Loucy (cell line): ENCODE measurements at regions not wholly inside any gene's neighbourhood (a gene's known extent, or its start where the extent isn't known, plus 50 kb on each side); places are given as distances from the start of the nearest gene placed in this dataset.

ENCODE experiments used
- H2AFZ ChIP-seq: fragments of 200-600 bp; sonication (generic); 2 replicates; pipeline ENCODE4 v1.6.0; 2016; ENCODE audit warnings: antibody characterized with exemption, mild to moderate bottlenecking, low read length, moderate library complexity
- H3F3A ChIP-seq: fragments of 200-600 bp; 2 replicates; pipeline ENCODE4 v1.6.0; 2016; ENCODE audit warnings: antibody characterized with exemption, low read depth, mild to moderate bottlenecking
- H3K27me3 ChIP-seq: fragments of 200-600 bp; sonication (generic); 2 replicates; pipeline ENCODE4 v1.6.1; 2014; ENCODE audit warnings: low read length, mild to moderate bottlenecking; ENCODE audit not compliant: insufficient read depth, poor library complexity, severe bottlenecking
- H3K36me3 ChIP-seq: fragments of 200-600 bp; sonication (generic); 2 replicates; pipeline ENCODE4 v1.6.1; 2016; ENCODE audit warnings: low read length; ENCODE audit not compliant: insufficient read depth
- H3K4me1 ChIP-seq: fragments of 200-600 bp; sonication (generic); 2 replicates; pipeline ENCODE4 v1.5.1; 2014; ENCODE audit warnings: low read length, mild to moderate bottlenecking; ENCODE audit not compliant: insufficient read depth, poor library complexity, severe bottlenecking
- H3K4me2 ChIP-seq: fragments of 200-600 bp; sonication (generic); 2 replicates; pipeline ENCODE4 v1.6.0; 2014; ENCODE audit warnings: antibody characterized with exemption, low read length, low read depth, mild to moderate bottlenecking; ENCODE audit not compliant: poor library complexity, severe bottlenecking
- H3K4me3 ChIP-seq: fragments of 200-600 bp; sonication (generic); 2 replicates; pipeline ENCODE4 v1.5.1; 2014; ENCODE audit warnings: low read length, mild to moderate bottlenecking, mixed read lengths; ENCODE audit not compliant: poor library complexity, severe bottlenecking
- H3K79me2 ChIP-seq: fragments of 200-600 bp; sonication (generic); 2 replicates; pipeline ENCODE4 v1.6.1; 2014; ENCODE audit warnings: low read length; ENCODE audit not compliant: insufficient read depth
- H3K9ac ChIP-seq: fragments of 200-600 bp; sonication (generic); 2 replicates; pipeline ENCODE4 v1.6.0; 2014; ENCODE audit warnings: mild to moderate bottlenecking, low read depth, low read length, moderate library complexity; ENCODE audit not compliant: poor library complexity, severe bottlenecking
- H3K9me2 ChIP-seq: fragments of 200-600 bp; sonication (generic); replicated peaks from 2 replicates; pipeline ENCODE4 v1.6.1; 2016; ENCODE audit warnings: low read depth, low read length, mixed read lengths
- H3K9me3 ChIP-seq: fragments of 200-600 bp; sonication (generic); 2 replicates; pipeline ENCODE4 v1.6.1; 2014; ENCODE audit warnings: mild to moderate bottlenecking, antibody characterized with exemption, low read length, low read depth; ENCODE audit not compliant: insufficient read depth
- H4K20me1 ChIP-seq: fragments of 200-600 bp; sonication (generic); 2 replicates; pipeline ENCODE4 v1.6.0; 2014; ENCODE audit warnings: antibody characterized with exemption, low read length, mild to moderate bottlenecking; ENCODE audit not compliant: insufficient read depth, poor library complexity, severe bottlenecking
- CTCF ChIP-seq: fragments of 200-600 bp; sonication (generic); conservative IDR thresholded peaks from 2 replicates; pipeline ENCODE4 v1.5.1; 2014; ENCODE audit warnings: mild to moderate bottlenecking, antibody characterized with exemption, low read length
- EZH2phosphoT487 ChIP-seq: fragments of 200-600 bp; IDR thresholded peaks from 2 replicates; pipeline ENCODE4 v1.6.1; 2018; ENCODE audit warnings: antibody characterized with exemption, mild to moderate bottlenecking, moderate library complexity, borderline replicate concordance

DNA sequence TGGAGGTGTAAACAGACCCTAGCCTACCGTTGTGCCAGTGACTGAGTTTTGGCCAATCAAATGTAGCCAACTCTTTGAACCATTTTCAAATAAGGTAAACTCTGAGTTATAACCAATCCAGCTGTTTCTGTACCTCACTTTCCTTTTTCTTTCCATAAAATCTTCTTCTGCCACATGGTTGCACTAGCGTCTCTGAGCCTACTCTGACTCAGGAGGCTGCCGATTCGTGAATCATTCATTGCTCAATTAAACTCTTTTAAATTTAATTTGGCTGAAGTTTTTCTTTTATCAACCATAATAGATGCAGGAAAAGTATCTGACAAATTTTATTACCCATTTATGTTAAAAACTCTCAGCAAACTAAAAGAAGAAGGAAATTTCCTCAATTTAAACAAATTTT, 111.5 kb upstream of the LYPLAL1 start:
- no peaks in the 10 kb centered on the region for H4K20me1 ChIP-seq
- no peaks in the 10 kb centered on the region for H3F3A ChIP-seq
- H3K4me3 ChIP-seq, result no peak overlapping the region
- no peak overlapping the region for H2AFZ ChIP-seq
- H3K4me2 ChIP-seq, result no peak overlapping the region
- no peaks in the 10 kb centered on the region for H3K79me2 ChIP-seq
- no peaks in the 10 kb centered on the region for H3K9me3 ChIP-seq
- no peaks in the 10 kb centered on the region for H3K36me3 ChIP-seq
- H3K9me2 ChIP-seq, result no peaks in the 10 kb centered on the region
- H3K4me1 ChIP-seq, result no peaks in the 10 kb centered on the region
- H3K27me3 ChIP-seq, result no peaks in the 10 kb centered on the region
- no peak overlapping the region for H3K9ac ChIP-seq
- TF ChIP-seq EZH2phosphoT487 (no peak), CTCF (no peak)

DNA sequence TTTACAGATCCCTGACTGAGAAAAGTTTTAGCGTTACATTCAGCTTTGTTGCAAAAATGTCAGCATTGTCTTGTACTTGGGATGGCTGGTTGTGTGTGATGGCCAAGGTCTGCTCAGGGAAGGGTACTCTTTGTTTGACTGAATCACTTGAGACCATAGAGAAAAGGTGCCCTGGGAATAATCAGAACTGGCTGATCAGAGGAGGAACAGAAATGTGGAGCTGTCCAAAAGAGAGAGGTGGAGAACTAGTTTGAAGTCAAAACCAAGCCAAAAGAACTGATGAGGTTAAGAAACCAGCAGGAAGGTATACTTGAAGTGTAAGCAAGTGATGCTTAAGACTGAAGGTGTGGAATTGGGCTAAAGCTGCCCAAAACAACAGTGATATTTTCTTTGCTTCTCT, 107.6 kb upstream of the LYPLAL1 start:
- Histone ChIP-seq H3K4me2 (no peak overlapping the region), H3K36me3 (no peaks in the 10 kb centered on the region), H4K20me1 (no peaks in the 10 kb centered on the region), H3K9me3 (no peaks in the 10 kb centered on the region), H3F3A (no peaks in the 10 kb centered on the region), H3K4me3 (no peak overlapping the region), H3K27me3 (no peaks in the 10 kb centered on the region), H3K4me1 (no peaks in the 10 kb centered on the region), H3K9ac (no peak overlapping the region), H3K9me2 (no peaks in the 10 kb centered on the region), H3K79me2 (no peaks in the 10 kb centered on the region), H2AFZ (no peak overlapping the region)
- no peak for TF ChIP-seq CTCF
- TF ChIP-seq EZH2phosphoT487, result no peak

DNA sequence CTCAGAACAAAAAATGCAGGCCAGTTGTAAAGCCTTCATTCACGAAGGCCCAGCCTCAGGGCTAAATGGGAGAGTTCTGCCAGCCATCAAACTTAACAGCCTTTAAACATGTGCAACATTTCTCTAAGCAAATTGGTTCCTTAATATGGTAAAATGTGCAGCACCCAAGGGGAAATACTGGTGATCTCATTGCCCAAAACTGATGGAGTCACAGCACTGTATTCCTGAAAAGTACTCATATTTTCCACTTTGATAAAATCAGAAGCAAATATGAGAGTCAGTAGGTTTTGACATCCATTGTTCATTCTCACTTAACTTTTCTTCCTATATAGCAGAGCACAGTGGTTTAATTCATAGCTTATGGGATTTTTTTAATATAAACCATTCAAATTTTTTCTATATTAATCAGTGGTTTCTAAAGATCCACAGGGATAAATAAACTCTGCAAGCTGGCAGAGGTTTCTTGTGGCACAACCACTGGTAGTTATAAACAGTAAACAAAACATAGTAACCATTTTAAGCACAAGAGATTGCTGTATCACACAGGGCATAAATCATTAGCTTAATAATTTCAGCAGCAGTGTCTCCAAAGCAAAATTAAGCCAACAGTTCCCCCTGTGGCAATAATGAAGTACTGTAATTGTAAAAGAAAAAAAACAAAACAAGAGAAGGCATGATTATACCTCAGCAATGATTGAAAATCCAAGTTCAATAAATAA, 106.9 kb upstream of the LYPLAL1 start:
- no peaks in the 10 kb centered on the region for H3K9me3 ChIP-seq
- no peak overlapping the region for H3K4me3 ChIP-seq
- no peak overlapping the region for H3K9ac ChIP-seq
- no peak overlapping the region for H3K4me2 ChIP-seq
- no peak overlapping the region for H2AFZ ChIP-seq
- H3K36me3 ChIP-seq, result no peaks in the 10 kb centered on the region
- no peaks in the 10 kb centered on the region for H3K4me1 ChIP-seq
- no peaks in the 10 kb centered on the region for H3K79me2 ChIP-seq
- peak; percentile 56 for TF ChIP-seq CTCF
- no peak for TF ChIP-seq EZH2phosphoT487
- no peaks in the 10 kb centered on the region for H3K27me3 ChIP-seq
- H3F3A ChIP-seq, result no peaks in the 10 kb centered on the region
- H4K20me1 ChIP-seq, result no peaks in the 10 kb centered on the region
- H3K9me2 ChIP-seq, result no peaks in the 10 kb centered on the region
